DMS153 treated with DMSO at 0.1 percent for 48 hours (cell line): ENCODE measurements at regions not wholly inside any gene's neighbourhood (a gene's known extent, or its start where the extent isn't known, plus 50 kb on each side); places are given as distances from the start of the nearest gene placed in this dataset.
A peak's percentile ranks its signal among the peaks of the same experiment; 100 is the strongest.

ENCODE experiments used
- DNase-seq: peaks from one replicate; lab custom pipeline; 2025; ENCODE audit not compliant: unreplicated experiment; lab: John Stamatoyannopoulos, UW

DNA sequence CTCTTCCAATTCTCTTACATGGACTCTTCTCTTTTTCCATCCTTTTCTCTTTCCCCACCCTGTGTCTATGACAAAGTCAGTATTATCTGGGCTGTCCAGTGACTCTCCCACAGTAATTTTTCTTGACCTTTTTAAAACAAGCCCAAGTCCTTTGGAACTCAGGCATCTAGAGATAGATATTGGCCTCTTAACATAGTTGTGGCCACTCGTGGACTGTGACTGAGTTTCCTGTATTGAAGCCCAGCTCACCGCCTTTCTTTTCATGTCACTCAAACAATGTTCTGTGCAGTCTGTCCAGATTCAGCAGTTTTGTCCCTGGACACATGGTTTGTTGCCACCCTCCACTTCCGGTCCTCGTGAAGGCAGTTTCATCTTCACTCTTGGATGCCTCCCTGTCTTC, 110.9 kb upstream of the CDC14C start:
- DNase-seq = no peak

DNA sequence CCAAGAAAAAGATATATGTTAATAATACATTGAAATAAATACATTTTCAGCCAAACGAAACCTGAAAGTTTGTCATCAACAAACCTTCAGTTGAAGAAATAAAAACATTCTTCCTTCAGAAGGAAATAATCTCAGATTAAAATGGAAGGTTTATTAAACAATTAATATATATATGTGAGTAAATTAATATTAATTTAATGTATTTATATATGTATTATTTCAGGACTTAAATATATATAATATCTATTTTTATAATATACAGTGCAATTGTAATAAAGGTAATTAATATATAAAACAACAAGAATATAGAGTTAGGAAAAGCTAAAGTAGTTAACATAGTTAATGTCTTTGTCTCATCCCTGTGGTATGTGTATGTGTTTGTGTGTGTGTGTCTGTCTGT, 102.2 kb upstream of the CDC14C start:
- no peak for DNase-seq

DNA sequence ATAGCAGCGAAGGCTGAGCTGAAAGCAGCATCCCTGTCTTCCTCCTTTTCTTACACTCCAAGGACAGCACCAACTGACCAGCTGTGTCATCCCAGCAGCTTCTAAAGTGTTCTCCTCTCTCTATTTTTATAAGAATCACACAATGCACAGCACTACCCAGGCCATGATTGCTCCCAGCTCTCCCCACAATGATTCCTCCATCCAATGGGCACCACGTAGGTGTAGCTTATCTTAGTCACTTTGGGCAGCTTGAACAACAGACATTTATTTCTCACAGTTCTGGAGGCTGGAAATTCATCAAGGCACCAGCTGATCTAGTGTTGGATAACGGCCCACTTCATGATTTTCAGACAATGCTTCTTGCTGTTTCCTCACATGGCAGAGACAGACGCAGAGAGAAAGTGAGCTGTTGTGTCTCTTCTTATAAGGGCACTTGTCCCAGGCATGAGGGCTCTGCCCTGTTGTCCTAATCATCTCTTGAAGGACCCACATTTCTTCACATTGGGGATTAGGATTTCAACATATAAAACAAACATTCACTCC, 92.0 kb upstream of the CDC14C start:
- DNase-seq = no peak

GRCh38 chr7:48837266-48837665, 87.1 kb upstream of the CDC14C start:
- DNase-seq = no peak

DNA sequence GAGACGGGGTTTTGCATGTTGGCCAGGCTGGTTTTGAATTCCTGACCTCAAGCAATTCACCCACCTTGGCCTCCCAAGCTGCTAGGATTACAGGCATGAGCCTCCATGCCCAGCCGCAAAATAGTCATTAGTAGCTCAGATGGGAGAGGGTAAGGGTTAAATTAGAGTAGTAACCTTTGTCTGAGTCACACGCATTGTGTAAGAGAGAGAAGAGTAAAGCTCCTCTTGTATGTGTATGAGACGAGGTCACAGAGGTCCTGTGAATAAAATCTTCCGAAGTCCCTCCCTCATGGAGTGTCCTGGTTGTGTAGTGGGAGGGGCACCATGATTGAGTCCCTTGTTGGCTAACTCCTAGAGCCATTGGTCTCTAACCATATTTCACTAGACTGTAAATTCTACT, 85.2 kb upstream of the CDC14C start:
- no peak for DNase-seq

GRCh38 chr7:48841739-48842138, 82.6 kb upstream of the CDC14C start:
- DNase-seq = no peak

DNA sequence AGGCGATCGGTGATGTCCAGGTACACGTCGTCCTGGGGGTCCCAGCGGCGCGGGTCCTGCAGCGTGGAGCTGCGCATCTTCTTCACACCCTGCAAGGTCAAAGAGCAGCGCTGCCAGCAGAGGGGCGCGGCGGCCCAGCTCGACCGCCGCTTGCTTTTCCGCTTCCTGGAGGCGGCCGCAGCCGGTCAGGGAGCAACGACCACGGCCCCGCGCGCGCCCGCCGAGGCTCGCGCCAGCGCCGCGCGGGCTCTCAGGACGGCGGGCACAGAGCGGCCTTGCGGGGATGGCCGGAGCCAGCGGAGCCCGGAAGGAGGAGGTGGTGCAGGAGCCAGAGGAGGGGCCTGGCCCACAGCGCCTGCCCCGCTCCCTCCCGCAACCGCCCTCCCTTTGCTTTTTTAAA, 76.4 kb upstream of the CDC14C start:
- no peak for DNase-seq

- DNase-seq = peak; percentile 36
These were observed 63.9 kb upstream of the CDC14C start for GRCh38 chr7:48860447-48860846.

GRCh38 chr7:48868916-48869315, 55.4 kb upstream of the CDC14C start:
- DNase-seq = no peak

DNA sequence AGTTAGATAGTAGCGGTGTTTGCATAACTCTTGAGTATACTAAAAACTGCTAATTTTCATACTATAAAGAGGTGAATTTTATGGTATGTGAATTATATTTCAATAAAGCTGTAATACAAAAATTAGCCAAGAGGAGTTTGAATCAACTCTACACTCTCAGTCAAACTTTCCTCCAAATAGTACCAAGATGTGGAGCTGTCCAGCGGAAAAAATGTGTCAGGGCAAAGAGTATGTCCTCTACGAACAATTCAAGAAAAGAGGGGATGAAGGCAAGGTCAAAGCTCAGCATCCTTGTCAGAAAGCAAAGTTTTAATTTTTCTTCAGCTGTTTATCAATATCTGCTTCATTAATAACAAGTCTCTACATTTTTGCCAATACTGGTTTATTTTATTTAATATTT, 51.8 kb upstream of the CDC14C start:
- DNase-seq = no peak
